Lower lobe of right lung (tissue), 2 donors: ENCODE measurements at regions not wholly inside any gene's neighbourhood (a gene's known extent, or its start where the extent isn't known, plus 50 kb on each side); places are given as distances from the start of the nearest gene placed in this dataset.
"Not testable (repeated sequence)": the region's sequence is repeated elsewhere in the genome, so short reads cannot be mapped to it uniquely, and the experiment has no call there.

ENCODE experiments used
- ATAC-seq, 2 donors: fragments of 200-7000 bp; cut with Tn5 transposase; one replicate each; pipeline ENCODE4 v1.9.1; 2020 to 2022; ENCODE audit warnings: mild to moderate bottlenecking in 2 of 2, moderate library complexity in 2 of 2
- DNase-seq: peaks from one replicate; pipeline ENCODE4 v3.0.0-alpha.2; 2020
- H3K27ac ChIP-seq: fragments of 200-600 bp; one replicate; pipeline ENCODE4 v1.8.0; 2022
- H3K27me3 ChIP-seq: fragments of 200-600 bp; one replicate; pipeline ENCODE4 v1.8.0; 2022; ENCODE audit warnings: low read depth
- H3K36me3 ChIP-seq: fragments of 200-600 bp; one replicate; pipeline ENCODE4 v1.8.0; 2022; ENCODE audit warnings: mild to moderate bottlenecking
- H3K4me1 ChIP-seq: fragments of 200-600 bp; one replicate; pipeline ENCODE4 v1.8.0; 2022
- H3K4me3 ChIP-seq: fragments of 200-600 bp; one replicate; pipeline ENCODE4 v1.8.0; 2022; ENCODE audit warnings: mild to moderate bottlenecking
- H3K9me3 ChIP-seq: fragments of 200-600 bp; one replicate; pipeline ENCODE4 v1.8.0; 2022
- intact Hi-C: fragments of 100-400 bp; cut with DNase I; formaldehyde crosslinking; loops from one replicate; pipeline ENCODE4 v1.11.0; 2022
- TF ChIP-seq, protein P1 (sequence below): fragments of 200-600 bp; IDR thresholded peaks from one replicate; pipeline ENCODE4 v1.8.0; 2022; ENCODE audit warnings: antibody characterized with exemption, mild to moderate bottlenecking
- donor health status: DM: no; HTN: yes; CAD: no; lungs with severe emphysema.

DNA sequence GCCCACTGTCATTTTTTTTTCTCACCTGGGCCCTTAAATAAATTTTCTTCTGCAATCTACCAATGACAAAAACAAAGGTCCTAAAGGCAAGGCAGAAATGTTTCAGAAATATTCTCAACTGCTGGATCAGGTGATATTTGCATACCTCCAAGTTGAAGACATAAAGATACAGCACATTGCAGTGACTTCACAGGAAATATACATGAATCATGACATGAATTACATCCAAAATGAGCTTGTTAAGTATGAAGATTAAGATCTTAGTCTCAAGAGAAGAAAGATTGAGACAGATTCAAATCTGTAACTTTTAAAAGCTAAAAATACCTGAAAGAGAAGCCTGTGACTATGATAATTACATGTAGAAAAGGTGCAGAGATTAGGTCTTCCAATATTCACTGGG is 207.8 kb downstream of the SIPA1L2 start:
- TF ChIP-seq, protein P1, sequence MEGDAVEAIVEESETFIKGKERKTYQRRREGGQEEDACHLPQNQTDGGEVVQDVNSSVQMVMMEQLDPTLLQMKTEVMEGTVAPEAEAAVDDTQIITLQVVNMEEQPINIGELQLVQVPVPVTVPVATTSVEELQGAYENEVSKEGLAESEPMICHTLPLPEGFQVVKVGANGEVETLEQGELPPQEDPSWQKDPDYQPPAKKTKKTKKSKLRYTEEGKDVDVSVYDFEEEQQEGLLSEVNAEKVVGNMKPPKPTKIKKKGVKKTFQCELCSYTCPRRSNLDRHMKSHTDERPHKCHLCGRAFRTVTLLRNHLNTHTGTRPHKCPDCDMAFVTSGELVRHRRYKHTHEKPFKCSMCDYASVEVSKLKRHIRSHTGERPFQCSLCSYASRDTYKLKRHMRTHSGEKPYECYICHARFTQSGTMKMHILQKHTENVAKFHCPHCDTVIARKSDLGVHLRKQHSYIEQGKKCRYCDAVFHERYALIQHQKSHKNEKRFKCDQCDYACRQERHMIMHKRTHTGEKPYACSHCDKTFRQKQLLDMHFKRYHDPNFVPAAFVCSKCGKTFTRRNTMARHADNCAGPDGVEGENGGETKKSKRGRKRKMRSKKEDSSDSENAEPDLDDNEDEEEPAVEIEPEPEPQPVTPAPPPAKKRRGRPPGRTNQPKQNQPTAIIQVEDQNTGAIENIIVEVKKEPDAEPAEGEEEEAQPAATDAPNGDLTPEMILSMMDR, result no peak
- no peak for ATAC-seq
- no peak overlapping the region for H3K27ac ChIP-seq
- H3K4me1 ChIP-seq, result no peaks in the 10 kb centered on the region
- H3K9me3 ChIP-seq, result no peaks in the 10 kb centered on the region
- H3K36me3 ChIP-seq, result peaks cover 61% of the 10 kb centered on the region
- DNase-seq, result no peak
- no peak overlapping the region for H3K4me3 ChIP-seq
- no peaks in the 10 kb centered on the region for H3K27me3 ChIP-seq
- intact Hi-C loops, result no loop called here

DNA sequence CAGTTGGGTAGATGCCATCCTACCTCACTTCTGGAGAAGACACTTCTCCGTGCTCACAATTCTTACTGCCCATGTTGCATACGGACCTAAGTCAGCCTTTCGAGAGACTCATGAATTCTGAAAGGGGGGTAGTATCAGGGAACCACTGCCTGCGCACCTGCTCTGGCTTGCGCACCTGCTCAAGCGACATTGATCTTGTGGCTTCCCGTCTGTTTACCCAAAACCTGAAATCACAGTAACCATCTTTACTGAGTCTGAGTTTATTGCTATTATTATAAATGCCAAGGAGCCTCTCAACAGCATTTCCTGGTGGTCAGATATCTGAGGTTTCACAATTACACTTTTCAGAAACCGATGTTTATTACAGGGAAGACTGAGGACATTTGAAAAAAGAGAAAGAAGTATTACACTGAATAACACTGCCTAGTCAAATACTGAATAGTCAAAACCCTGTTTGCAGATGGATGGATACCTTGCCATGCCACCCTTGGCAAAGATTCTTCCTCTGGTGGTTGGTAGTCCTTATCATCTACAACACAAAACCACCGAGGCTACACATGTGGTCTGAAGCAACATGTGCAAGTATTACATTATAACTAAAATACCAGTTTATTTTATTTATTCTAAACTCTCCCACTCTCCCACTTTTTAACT is 208.7 kb downstream of the SIPA1L2 start:
- H3K27me3 ChIP-seq, result no peaks in the 10 kb centered on the region
- H3K4me1 ChIP-seq, result no peaks in the 10 kb centered on the region
- H3K36me3 ChIP-seq, result peaks cover 56% of the 10 kb centered on the region
- intact Hi-C loops, result no loop called here
- H3K4me3 ChIP-seq, result no peak overlapping the region
- H3K27ac ChIP-seq, result no peak overlapping the region
- DNase-seq, result no peak
- TF ChIP-seq, protein P1, result no peak
- no peaks in the 10 kb centered on the region for H3K9me3 ChIP-seq
- ATAC-seq, result no peak

DNA sequence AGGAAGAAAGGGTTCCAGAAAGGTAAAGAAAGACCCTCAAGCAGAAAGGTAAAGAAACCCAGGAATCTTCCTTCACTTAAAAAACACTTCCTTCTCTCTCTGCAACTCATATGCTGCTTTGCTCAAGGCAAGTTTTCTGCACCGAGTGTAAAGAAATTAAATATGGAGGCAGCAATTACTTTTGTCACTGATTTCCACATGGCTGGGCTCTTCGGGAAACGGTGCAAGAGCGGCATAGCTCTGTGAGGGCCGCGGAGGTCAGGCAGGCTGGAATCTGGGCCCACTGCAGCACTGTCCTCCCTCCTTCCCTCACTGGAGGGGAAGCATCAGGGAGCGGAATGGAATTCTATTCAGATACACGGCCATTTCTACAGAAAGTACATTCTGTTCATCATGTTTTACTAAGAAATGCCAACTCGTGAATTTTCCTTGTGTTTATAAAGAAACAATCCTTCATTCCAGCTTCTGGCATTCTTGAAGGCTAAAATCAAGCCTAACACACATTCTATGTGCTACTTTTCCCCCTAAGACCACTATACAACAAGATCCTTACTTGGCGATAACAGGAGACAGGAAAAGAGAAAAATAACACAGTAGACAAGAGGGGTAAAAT is 212.2 kb downstream of the SIPA1L2 start:
- TF ChIP-seq, protein P1, result no peak
- Histone ChIP-seq H3K27me3 (no peaks in the 10 kb centered on the region), H3K27ac (no peak overlapping the region), H3K9me3 (no peaks in the 10 kb centered on the region), H3K4me3 (no peak overlapping the region), H3K36me3 (peaks cover 55% of the 10 kb centered on the region), H3K4me1 (no peaks in the 10 kb centered on the region)
- no peak for DNase-seq
- intact Hi-C loops, result no loop called here
- ATAC-seq, result no peak

DNA sequence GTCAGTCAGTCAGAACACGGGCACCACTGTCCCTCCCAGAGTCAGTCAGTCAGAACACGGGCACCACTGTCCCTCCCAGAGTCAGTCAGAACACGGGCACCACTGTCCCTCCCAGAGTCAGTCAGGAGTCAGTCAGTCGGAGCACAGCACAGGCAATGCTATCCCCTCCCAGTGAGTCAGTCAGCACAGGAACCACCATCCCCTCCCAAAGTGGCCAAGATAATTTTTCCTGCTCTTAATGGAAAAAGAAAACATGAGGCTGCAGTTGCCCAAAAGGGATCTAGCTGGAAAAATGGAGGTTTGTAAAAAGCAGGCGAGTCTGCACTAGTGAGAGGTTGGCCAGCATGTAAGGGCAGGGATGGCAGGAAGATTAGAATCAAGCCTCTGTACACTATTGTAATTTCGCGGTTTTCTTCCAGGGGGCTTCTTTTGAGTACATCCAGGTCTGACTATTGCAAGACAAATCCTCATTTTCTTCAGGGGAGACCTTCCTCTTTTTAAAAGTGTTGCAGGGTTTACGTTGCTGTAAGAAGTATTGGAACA is 213.8 kb downstream of the SIPA1L2 start:
- DNase-seq, result no peak
- no peaks in the 10 kb centered on the region for H3K27me3 ChIP-seq
- no peak overlapping the region for H3K4me3 ChIP-seq
- no peak overlapping the region for H3K27ac ChIP-seq
- TF ChIP-seq, protein P1, result no peak
- intact Hi-C loops, result no loop called here
- no peaks in the 10 kb centered on the region for H3K9me3 ChIP-seq
- peaks cover 41% of the 10 kb centered on the region for H3K36me3 ChIP-seq
- H3K4me1 ChIP-seq, result no peaks in the 10 kb centered on the region
- no peak for ATAC-seq

DNA sequence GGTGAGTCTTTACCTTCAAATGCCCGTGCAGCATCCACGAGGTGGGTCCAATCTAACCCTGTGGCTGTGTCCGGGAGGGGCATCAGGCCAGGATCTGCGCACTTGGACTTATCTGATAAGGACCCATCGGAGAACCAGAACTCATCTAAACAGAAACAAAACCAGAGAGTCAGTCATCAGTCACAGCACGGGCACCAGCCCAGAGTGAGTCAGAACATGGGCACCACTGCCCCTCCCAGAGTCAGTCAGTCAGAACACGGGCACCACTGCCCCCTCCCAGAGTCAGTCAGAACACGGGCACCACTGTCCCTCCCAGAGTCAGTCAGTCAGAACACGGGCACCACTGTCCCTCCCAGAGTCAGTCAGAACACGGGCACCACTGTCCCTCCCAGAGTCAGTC is 214.5 kb downstream of the SIPA1L2 start:
- H3K27ac ChIP-seq, intact Hi-C loops, H3K9me3 ChIP-seq, H3K4me1 ChIP-seq, DNase-seq, ATAC-seq, H3K27me3 ChIP-seq, H3K4me3 ChIP-seq: not testable (repeated sequence)
- H3K36me3 ChIP-seq, result peaks cover 35% of the 10 kb centered on the region

DNA sequence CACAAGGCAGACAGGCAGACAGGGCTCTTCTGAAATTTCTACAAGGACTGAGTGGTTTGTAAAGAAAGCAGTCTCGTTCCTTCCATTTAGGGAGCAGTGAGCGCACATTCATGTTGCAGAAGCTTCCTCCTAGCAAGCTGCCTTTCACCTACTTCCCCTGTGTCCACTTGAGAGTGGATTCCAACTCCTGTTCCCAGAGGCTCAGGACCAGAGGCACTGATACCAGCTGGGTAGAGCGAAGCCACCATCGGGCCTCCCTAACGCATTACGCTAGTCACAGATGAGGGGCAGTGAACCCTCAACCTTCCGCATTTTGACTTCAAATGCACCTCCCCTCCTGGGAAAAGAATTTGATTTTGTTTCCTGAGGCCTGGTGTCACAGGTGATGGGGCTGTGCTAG is 215.8 kb downstream of the SIPA1L2 start:
- TF ChIP-seq, protein P1, result no peak
- peaks cover 9% of the 10 kb centered on the region for H3K9me3 ChIP-seq
- peaks cover 25% of the 10 kb centered on the region for H3K36me3 ChIP-seq
- H3K27me3 ChIP-seq, result no peaks in the 10 kb centered on the region
- no peak overlapping the region for H3K4me3 ChIP-seq
- H3K27ac ChIP-seq, result no peak overlapping the region
- intact Hi-C loops, result no loop called here
- no peaks in the 10 kb centered on the region for H3K4me1 ChIP-seq
- ATAC-seq (no peak), DNase-seq (no peak)
